ENCODE measurements at regions not wholly inside any gene's neighbourhood (a gene's known extent, or its start where the extent isn't known, plus 50 kb on each side); places are given as distances from the start of the nearest gene placed in this dataset.

DNA sequence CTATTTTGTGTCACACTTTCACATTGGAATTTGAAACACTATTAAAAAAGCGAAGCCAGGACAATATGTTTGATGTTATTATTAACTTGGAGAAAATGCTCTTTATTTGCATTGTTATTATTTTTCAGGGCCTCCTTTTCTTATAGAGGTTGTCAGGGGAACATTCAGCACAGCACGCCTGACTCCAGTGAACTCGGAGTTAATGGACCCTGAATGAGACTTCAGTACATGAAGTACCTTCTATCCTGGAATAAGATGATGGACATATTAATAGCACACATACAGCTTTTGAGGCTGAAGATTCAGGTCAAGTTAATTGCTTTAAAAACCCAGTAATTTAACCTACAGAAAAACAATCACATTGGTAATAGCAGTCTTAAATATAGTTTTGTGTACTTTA lies 652.9 kb downstream of the SEMA5A start (continued):
- TF ChIP-seq, protein P1, sequence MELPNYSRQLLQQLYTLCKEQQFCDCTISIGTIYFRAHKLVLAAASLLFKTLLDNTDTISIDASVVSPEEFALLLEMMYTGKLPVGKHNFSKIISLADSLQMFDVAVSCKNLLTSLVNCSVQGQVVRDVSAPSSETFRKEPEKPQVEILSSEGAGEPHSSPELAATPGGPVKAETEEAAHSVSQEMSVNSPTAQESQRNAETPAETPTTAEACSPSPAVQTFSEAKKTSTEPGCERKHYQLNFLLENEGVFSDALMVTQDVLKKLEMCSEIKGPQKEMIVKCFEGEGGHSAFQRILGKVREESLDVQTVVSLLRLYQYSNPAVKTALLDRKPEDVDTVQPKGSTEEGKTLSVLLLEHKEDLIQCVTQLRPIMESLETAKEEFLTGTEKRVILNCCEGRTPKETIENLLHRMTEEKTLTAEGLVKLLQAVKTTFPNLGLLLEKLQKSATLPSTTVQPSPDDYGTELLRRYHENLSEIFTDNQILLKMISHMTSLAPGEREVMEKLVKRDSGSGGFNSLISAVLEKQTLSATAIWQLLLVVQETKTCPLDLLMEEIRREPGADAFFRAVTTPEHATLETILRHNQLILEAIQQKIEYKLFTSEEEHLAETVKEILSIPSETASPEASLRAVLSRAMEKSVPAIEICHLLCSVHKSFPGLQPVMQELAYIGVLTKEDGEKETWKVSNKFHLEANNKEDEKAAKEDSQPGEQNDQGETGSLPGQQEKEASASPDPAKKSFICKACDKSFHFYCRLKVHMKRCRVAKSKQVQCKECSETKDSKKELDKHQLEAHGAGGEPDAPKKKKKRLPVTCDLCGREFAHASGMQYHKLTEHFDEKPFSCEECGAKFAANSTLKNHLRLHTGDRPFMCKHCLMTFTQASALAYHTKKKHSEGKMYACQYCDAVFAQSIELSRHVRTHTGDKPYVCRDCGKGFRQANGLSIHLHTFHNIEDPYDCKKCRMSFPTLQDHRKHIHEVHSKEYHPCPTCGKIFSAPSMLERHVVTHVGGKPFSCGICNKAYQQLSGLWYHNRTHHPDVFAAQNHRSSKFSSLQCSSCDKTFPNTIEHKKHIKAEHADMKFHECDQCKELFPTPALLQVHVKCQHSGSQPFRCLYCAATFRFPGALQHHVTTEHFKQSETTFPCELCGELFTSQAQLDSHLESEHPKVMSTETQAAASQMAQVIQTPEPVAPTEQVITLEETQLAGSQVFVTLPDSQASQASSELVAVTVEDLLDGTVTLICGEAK (IDR thresholded peaks at IDR 0.05; ENCODE audit: borderline replicate concordance) = no peak
- TF ChIP-seq, protein P2, sequence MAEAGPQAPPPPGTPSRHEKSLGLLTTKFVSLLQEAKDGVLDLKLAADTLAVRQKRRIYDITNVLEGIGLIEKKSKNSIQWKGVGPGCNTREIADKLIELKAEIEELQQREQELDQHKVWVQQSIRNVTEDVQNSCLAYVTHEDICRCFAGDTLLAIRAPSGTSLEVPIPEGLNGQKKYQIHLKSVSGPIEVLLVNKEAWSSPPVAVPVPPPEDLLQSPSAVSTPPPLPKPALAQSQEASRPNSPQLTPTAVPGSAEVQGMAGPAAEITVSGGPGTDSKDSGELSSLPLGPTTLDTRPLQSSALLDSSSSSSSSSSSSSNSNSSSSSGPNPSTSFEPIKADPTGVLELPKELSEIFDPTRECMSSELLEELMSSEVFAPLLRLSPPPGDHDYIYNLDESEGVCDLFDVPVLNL (IDR thresholded peaks at IDR 0.05; ENCODE audit: low read depth, low read length) = no peak
- TF ChIP-seq SRF (IDR thresholded peaks at IDR 0.05; ENCODE audit: low read depth in 2 of 2, low read length in 2 of 2) = no peak

GRCh38 chr5:8894031-8894430 lies 651.8 kb downstream of the SEMA5A start:
- no peaks in the 10 kb centered on the region for H3K9me3 ChIP-seq (replicated peaks; ENCODE audit: control insufficient read depth, insufficient read depth, low read length)
- ChIA-PET POLR2A (no interaction called here), CTCF (no interaction called here), SMC1A (ENCODE audit: uncharacterized antibody, unreplicated experiment) (no interaction called here), RAD21 (ENCODE audit: unreplicated experiment) (no interaction called here)
- H4K20me1 ChIP-seq (ENCODE audit: control insufficient read depth, insufficient read depth) = no peaks in the 10 kb centered on the region
- ATAC-seq = no peak
- FAIRE-seq = no peak
- no peaks in the 10 kb centered on the region for H3K4me1 ChIP-seq (ENCODE audit: control insufficient read depth, insufficient read depth, low read length)
- no peaks in the 10 kb centered on the region for H3K36me3 ChIP-seq (ENCODE audit: control insufficient read depth in 2 of 2, insufficient read depth in 2 of 2, low read length in 1 of 2)
- no peaks in the 10 kb centered on the region for H3K79me2 ChIP-seq (ENCODE audit: control insufficient read depth, insufficient read depth, low read length)
- H3K27ac ChIP-seq (ENCODE audit: control insufficient read depth, insufficient read depth) = no peak overlapping the region
- H3K4me2 ChIP-seq (ENCODE audit: control insufficient read depth, insufficient read depth) = no peak overlapping the region
- H3K4me3 ChIP-seq = no peak overlapping the region
- H2AFZ ChIP-seq (ENCODE audit: control insufficient read depth, low read depth, low read length) = no peak overlapping the region
- H3K9ac ChIP-seq (ENCODE audit: control insufficient read depth, insufficient read depth, low read length) = no peak overlapping the region
- H3K27me3 ChIP-seq (replicated peaks in 1 of 2; ENCODE audit: control insufficient read depth in 2 of 2, insufficient read depth in 2 of 2, low read length in 1 of 2) = no peaks in the 10 kb centered on the region
- intact Hi-C loops (cut with micrococcal nuclease; ENCODE audit: unreplicated experiment) (no loop called here), in situ Hi-C loops (cut with MboI) (no loop called here)
- WGBS (ENCODE audit: insufficient coverage, insufficient replicate concordance, low lambda C conversion rate, missing lambda C conversion rate) = 0% methylated on average over 3 of the region's 3 CpGs
- no peak for DNase-seq (ENCODE audit: low read depth, low spot score)
- BruUV-seq (replicated peaks) = no TSS peak
- TF ChIP-seq CREM (IDR thresholded peaks at IDR 0.05; ENCODE audit: low read depth) = no peak
- no peak for TF ChIP-seq EED (IDR thresholded peaks at IDR 0.05; ENCODE audit: low read depth)
- TF ChIP-seq MTA3 (IDR thresholded peaks at IDR 0.05; ENCODE audit: borderline replicate concordance, low read length) = no peak
- no peak for TF ChIP-seq MEF2B (IDR thresholded peaks at IDR 0.05; ENCODE audit: partially characterized antibody, poor library complexity, severe bottlenecking)
- TF ChIP-seq, protein P3, sequence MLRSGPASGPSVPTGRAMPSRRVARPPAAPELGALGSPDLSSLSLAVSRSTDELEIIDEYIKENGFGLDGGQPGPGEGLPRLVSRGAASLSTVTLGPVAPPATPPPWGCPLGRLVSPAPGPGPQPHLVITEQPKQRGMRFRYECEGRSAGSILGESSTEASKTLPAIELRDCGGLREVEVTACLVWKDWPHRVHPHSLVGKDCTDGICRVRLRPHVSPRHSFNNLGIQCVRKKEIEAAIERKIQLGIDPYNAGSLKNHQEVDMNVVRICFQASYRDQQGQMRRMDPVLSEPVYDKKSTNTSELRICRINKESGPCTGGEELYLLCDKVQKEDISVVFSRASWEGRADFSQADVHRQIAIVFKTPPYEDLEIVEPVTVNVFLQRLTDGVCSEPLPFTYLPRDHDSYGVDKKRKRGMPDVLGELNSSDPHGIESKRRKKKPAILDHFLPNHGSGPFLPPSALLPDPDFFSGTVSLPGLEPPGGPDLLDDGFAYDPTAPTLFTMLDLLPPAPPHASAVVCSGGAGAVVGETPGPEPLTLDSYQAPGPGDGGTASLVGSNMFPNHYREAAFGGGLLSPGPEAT (IDR thresholded peaks at IDR 0.05; ENCODE audit: low read depth) = no peak
- TF ChIP-seq NFXL1 (IDR thresholded peaks at IDR 0.05; ENCODE audit: borderline replicate concordance) = no peak
- TF ChIP-seq TCF3 (IDR thresholded peaks at IDR 0.05; ENCODE audit: borderline replicate concordance, insufficient read depth, low read depth, low read length) = no peak
- TF ChIP-seq SREBF2 (IDR thresholded peaks at IDR 0.05; ENCODE audit: low read length) = no peak
- TF ChIP-seq NRF1 (conservative IDR thresholded peaks at IDR 0.05; ENCODE audit: low read depth, low read length) = no peak
- TF ChIP-seq, protein P4, sequence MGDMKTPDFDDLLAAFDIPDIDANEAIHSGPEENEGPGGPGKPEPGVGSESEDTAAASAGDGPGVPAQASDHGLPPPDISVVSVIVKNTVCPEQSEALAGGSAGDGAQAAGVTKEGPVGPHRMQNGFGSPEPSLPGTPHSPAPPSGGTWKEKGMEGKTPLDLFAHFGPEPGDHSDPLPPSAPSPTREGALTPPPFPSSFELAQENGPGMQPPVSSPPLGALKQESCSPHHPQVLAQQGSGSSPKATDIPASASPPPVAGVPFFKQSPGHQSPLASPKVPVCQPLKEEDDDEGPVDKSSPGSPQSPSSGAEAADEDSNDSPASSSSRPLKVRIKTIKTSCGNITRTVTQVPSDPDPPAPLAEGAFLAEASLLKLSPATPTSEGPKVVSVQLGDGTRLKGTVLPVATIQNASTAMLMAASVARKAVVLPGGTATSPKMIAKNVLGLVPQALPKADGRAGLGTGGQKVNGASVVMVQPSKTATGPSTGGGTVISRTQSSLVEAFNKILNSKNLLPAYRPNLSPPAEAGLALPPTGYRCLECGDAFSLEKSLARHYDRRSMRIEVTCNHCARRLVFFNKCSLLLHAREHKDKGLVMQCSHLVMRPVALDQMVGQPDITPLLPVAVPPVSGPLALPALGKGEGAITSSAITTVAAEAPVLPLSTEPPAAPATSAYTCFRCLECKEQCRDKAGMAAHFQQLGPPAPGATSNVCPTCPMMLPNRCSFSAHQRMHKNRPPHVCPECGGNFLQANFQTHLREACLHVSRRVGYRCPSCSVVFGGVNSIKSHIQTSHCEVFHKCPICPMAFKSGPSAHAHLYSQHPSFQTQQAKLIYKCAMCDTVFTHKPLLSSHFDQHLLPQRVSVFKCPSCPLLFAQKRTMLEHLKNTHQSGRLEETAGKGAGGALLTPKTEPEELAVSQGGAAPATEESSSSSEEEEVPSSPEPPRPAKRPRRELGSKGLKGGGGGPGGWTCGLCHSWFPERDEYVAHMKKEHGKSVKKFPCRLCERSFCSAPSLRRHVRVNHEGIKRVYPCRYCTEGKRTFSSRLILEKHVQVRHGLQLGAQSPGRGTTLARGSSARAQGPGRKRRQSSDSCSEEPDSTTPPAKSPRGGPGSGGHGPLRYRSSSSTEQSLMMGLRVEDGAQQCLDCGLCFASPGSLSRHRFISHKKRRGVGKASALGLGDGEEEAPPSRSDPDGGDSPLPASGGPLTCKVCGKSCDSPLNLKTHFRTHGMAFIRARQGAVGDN (IDR thresholded peaks at IDR 0.05) = no peak
- no peak for TF ChIP-seq HDAC2 (IDR thresholded peaks at IDR 0.05)

Data from GM12878 (cell line).